Muscle of back (tissue), 3 donors: ENCODE measurements at regions not wholly inside any gene's neighbourhood (a gene's known extent, or its start where the extent isn't known, plus 50 kb on each side); places are given as distances from the start of the nearest gene placed in this dataset.
A peak's percentile ranks its signal among the peaks of the same experiment; 100 is the strongest.
"Not testable (repeated sequence)": the region's sequence is repeated elsewhere in the genome, so short reads cannot be mapped to it uniquely, and the experiment has no call there.

Experiments
- DNase-seq, 3 donors: peaks; one replicate each; pipeline versions ENCODE4 v3.0.0 to v3.0.0-alpha.2; 2013

DNA sequence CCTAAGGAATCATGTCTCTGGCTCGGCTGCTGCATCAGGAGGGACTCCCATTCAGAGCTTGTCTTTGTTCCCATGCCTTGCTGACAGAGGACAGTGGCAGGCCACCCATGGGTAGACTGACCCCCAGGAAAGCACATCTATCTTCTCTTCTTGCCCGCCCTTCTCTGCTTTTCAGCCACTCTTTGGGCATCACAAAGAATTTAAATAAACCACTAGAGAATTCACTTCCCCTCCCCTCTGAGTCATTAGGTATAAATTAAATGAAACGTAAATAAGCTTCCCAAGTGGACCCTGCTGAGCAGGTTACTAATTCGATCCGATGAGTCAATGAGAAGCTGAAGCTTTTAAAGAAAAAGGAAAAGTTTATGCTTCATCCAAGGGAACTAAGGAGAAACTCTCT lies 97.0 kb downstream of the DRD1 start:
- no peak for DNase-seq

DNA sequence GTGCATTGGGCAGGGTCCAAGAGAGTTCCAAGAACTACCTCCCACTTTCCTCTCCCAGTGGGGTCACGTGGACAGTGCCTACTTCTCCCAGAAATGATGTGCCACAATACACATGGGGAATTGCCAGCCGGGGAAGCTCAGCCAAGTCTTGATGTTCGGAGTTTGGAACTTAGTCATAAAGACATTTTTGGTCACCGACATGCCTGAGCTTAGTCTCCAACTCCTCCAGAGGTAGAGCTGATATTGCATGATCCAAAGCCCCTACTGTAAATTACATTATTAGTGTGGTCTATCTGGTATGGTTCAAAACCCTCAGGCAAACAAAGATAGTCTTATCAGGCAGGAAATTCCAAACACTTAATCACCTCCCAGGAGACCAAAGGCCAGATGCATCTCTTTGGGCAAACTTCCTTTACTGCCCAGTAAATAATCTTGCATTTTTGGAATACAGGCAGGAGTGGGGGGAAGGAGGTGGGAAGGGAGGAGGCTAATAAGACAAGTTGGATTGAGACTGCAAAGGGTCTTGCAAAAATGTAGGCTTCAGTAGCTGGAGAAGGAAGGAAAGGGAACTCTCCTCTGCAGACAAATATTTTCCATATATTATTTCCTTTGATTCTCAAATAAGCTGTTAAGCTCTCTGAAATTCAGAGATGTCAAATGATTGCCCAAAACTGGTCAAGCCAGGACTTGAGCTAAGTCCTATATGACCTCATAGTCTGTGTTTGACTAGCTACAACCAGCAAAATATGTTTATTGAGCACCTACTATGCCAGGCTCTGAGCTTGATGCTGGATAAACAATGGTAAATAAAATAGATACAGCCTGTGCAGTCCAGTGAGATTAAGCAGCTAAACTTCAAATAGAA lies 99.4 kb downstream of the DRD1 start:
- DNase-seq: no peak

DNA sequence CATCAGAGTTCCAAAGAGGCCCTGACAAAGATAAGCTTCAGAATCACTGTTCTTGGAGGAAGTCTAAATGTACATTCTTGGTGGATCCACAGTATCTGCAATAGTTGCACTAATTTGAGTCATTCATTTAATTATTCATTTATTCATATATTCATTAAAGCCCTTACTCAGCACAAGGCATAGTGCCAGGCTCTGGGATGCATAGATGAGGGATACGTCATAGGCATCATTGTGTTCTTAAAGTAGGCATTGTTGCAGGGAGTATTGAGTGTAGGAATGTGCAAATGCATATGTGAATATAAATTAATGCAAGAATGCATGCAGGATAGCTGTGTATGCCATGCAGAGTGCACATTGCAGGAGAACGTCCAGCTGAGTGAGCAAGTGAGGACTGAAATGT lies 100.7 kb downstream of the DRD1 start:
- DNase-seq: no peak

DNA sequence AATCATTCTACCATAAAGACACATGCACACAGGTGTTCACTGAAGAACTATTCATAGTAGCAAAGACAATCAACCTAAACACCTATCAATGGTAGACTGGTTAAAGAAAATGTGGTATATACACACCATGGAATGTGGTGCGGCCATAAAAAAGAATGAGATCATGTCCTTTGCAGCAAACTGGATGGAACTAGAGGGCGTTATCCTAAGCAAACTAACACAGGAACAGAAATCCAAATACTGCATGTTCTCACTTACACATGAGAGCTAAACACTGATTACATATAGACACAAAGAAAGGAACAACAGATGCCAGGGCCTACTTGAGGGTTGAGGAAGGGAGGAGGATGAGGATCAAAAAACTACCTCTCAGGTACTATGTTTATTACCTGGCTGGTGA lies 103.8 kb downstream of the DRD1 start:
- DNase-seq: no peak

DNA sequence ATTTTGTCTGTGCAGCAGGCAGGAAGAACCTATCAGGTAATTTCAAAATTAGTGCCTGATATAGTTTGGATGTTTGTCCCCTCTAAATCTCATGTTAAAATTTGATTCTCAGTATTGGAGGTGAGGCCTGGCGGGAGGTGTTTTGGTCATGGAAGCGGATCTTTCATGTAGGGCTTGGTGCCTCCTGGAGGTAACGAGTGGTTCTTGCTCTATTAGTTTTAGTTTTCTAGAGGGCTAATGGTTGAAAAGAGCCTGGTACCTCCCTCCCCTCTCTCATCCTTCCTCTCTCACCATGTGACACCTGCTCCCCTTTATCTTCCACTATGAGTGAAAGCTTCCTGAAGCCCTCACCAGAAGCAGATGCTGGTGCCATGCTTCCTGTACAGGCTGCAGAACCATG lies 106.3 kb downstream of the DRD1 start:
- DNase-seq: no peak

DNA sequence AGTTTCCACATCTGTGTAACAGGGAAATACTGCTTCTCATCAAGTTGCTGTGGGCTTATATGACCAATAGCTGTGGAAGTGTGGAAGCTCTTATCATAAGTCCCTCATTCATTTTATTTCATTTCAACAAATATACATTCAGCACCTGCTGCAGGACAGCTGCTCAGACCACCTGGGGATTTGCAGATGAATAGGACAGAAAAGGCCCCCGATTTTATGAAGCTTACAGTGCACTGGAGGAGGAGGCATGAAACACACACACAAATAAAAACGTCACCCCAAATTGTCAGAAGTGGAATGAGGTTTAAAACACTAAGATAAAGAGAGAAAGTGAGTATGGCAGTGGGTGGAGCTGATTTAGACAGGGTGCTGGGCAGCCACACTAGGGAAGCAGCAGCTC lies 107.2 kb downstream of the DRD1 start:
- DNase-seq: no peak

DNA sequence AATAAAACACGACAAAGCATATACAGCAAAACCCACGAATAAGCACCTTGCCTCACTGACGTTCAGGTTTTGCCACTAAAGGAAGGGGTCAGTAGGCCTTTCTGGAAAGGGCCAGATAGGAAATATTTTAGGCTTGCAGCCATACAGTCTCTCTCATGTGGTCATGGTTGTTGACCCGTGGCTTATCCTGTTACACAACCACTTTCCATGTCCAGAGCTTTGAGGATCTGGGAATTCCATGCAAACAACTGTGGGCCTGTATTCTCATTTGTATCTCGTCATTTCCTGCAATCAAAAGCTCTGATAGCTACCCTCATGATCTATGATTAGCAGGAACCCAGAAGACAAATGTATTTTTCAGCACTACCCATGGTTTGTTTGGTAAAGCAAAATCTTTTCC lies 108.3 kb downstream of the DRD1 start:
- no peak for DNase-seq

DNA sequence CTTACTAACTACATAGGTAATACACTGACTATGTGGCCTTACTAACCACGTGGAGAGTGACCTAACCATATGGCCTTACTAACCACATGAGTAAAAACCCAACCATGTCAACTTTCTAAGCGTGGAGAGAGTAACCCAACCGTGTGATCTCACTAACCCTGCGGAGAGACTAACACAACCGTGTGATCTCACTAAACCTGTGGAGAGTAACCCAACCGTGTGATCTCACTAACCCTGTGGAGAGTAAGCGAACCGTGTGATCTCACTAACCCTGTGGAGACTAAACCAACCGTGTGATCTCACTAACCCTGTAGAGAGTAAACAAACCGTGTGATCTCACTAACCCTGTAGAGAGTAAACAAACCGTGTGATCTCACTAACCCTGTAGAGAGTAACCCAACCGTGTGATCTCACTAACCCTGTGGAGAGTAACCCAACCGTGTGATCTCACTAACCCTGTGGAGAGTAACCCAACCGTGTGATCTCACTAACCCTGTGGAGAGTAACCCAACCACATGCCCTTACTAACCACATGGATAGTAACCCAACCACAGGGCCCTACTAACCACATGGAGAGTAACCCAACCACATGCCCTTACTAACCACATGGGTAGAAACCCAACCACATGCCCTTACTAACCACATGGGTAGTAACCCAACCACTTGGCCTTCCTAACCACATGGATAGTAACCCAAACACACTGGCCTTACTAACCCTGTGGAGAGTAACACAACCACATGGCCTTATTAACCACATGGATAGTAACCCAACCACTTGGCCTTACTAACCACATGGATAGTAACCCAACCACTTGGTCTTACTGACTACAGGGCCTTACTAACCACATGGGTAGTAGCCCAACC lies 112.6 kb downstream of the DRD1 start:
- not testable (repeated sequence) for DNase-seq

DNA sequence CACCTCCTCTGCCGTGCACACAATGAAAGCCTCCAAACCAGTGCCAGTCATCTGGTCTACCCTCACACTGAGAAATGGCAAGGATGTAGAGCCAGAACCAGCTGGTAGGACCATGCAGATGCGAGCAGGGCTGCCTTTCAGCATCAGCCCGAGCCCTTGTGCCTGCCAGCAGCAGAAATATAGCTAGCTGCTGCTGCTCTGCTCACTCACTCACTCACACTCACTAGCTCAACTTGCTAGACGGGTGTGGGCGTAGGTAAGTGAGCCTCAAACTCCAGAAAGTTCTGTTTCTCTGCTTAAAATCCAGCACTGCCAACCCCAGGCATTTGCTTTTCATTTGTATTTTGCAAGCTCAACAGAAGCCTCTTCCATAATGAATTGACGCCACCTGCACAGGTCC lies 114.0 kb downstream of the DRD1 start:
- no peak for DNase-seq

DNA sequence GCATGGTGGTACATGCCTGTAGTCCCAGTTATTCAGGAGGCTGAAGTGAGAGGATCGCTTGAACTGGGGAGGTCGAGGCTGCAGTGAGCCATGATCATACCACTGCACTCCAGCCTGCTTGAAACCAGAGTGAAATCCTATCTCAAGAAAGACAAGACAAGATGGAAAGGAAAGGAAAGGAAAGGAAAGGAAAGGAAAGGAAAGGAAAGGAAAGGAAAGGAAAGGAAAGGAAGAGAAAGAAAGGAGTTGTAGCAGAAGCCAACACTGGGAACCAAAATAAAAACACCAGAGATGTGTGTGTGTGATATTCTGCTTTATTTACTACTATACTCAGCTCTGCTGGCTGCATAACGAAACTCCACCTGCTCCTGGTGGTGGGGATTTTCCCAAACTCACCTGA lies 115.3 kb downstream of the DRD1 start:
- no peak for DNase-seq

DNA sequence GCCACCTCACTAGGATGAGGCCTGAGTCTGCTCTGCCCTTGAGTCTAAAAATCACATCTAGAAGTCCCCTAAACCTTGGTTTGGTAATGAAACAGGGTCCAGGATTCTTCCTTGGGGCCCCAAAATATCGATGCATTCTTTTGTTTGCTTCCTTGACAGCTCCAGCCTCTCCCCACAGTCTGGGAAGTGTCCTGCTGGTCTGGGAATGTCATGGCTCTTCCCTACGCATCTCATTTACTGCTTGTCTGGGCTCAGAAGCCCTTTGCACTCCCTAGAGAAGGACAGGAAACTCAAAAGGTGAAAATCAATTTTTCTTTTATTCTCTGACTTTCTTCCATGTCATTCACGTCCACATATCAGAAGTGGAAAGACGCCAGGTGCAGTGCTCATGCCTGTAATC lies 115.8 kb downstream of the DRD1 start:
- no peak for DNase-seq

DNA sequence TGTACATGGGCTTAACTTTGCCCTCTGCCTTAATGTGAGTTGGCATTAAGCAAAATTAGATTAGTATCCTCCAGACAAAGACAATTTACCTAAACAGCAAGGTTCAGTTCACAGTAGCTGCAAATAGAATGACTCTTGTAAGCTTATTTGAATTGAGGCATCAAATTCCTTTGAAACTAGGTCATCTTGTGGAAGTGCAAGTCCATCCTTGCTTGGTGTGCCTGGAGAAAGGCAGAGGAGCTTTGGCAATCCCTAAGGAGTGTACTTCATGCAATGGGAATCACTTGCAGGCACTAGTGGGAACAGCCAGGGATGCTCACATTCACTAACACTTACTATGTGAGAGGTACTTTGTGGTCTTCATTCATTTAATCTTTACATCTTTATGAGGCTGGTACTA lies 118.3 kb downstream of the DRD1 start:
- no peak for DNase-seq

DNA sequence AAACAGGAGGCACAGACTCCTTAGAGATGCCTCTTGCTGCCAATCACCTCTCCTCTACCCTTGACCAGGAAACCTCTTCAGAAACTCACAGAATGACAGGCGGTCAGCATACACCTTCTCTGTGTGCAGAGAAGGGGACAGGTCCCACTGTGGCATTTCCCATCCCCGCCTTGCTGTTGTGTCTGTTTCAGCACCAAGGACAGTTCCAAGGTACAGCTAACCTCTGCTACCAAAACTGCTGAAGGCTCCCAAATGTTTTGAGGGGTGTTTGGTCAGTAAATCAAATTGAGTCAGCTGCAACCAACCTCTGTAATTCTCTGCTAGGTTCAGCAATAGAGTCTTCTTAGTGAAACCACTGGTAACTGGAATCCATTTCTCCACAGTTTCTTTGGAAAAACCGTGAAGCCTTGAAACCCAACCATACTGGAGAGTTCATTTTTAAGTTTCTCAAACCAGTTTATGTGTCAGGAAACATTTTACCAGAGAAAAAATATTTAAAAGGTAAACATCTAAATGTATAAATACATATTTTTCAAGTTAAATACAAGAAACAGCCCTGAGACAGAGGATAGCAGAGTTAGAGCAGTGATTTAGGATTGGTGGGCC lies 122.0 kb downstream of the DRD1 start:
- peak; percentile 15 to 56 (median 40) for DNase-seq

DNA sequence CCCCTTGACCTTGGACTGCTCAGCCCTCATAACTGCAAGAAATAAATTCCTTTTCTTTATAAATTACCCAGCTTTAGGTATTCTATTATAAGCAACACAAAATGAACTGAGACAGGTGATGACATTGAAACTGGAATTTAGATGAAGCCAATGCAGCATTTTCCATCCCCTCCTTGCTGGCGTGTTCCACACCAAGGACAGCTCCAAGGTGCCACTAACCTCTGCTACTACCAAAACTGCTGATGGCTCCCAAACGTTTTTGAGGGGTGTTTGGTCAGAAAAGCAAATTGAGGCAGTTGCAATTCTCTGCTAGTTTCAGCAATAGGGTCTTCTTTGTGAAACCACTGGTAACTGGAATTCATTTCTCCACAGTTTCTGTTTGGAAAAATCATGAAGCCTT lies 124.8 kb downstream of the DRD1 start:
- DNase-seq: no peak

DNA sequence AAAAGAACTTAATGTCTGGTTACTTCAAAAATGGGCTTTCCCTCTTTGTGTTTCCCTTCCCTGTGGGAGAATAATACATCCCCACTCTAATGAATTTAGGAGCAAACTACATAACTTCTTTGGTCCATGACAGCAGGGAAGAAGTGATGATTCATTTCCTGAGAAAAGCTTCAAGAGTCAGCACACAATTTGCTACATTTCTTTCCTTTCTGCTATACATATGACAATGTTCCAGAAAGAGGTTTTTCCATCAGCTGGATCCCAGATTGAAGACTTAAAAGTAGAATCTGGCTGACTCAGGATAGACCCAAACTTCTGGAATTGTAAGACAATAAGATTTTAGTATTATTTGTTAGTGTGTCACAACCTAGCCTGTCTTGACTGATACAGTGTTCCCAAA lies 126.1 kb downstream of the DRD1 start:
- no peak for DNase-seq

DNA sequence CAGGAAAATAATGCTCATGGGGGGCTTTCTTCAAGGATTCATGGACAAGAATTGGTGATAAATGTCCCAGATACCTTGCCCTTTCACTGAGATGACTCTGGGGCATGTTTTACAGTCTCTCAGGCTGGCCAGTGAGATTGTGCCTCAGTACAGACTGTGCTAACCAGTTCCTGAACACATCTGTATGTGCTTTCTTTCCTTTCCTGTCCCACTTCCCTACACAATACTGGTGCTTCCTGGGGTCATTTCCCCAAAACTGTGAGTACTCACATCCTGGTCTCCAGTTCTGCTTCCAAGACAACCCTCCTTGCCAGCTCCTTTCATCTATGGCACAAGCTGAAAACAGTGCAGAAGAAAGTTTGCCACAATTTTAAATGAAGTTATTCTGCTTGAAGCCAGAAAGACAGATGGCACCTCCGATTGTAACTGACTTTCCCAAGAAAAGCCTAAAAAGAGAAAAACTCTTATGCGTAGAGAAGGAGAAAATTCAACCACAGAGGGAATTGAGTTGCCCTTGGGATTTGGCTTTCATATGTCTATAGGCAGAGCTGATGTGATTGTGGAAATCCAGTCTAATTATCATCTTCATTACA lies 134.7 kb downstream of the DRD1 start:
- no peak for DNase-seq

DNA sequence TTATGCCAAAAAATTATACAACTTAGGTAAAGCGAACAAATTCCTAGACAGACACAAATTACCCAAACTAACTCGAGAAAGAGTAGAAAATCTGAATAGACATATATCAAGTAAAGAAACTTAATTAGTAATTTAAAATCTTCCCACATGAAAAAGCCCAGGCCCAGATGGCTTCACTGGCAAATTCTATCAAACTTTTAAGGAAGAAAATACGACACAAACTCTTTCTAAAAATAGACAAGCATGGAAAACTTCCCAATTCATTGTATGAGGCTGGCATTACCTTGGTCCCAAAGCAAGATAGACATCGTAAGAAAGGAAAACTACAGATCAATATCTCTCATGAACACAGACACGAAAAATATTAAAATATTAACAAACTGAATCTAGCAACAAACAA lies 135.3 kb downstream of the DRD1 start:
- DNase-seq: no peak

DNA sequence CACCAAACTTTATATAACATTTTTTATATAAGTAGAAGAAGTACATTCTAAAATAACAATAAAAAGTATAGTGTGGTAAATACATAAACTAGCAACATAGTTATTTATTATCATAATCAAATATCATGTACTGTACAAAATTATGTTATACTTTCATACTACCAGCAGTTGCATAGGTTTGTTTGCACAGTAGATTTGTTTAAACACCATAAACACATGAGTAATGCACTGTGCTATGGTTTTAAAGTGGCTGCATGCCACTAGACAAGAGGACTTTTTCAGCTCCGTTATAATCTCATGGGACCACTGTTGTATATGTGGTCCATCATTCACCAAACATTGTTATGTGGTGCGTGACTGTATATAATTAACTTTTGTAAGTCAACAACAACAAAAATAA lies 137.6 kb downstream of the DRD1 start:
- DNase-seq: no peak

DNA sequence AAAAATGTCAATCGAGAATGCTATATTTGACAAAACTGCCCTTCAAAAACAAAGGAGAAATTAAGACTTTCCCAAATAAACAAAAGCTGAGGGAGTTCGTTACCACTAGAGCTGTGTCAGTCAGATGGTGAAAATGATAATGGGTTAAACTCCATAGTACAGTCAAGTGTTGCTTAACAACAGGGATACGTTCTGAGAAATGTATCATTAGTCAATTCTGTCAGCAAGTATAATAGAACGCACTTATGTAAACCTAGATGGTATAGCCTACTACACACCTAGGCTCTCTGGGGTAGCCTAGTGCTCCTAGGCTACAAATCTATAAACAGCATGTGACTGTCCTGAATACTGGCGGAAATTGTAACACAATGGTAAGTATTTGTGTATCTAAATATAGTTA lies 138.7 kb downstream of the DRD1 start:
- DNase-seq: no peak

DNA sequence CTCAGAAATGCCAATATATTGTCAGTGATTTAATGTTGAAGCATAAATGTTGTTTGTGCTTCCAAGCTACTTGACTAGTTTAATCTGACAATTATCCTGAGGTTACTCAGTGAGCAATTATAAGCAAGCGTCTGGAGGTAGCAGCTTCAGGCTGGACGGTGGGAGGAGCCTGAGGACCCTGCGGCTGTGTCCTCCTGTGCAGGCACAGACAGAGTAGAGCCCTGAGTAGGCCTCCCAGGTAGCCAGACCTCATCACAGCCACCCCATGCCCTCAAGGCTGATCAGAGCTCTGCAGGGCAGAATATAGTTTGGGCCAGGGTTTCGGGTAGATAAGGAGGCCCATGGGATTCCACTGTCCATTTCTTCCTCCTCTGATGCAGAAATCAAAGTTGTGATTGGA lies 153.6 kb downstream of the DRD1 start:
- DNase-seq: no peak

DNA sequence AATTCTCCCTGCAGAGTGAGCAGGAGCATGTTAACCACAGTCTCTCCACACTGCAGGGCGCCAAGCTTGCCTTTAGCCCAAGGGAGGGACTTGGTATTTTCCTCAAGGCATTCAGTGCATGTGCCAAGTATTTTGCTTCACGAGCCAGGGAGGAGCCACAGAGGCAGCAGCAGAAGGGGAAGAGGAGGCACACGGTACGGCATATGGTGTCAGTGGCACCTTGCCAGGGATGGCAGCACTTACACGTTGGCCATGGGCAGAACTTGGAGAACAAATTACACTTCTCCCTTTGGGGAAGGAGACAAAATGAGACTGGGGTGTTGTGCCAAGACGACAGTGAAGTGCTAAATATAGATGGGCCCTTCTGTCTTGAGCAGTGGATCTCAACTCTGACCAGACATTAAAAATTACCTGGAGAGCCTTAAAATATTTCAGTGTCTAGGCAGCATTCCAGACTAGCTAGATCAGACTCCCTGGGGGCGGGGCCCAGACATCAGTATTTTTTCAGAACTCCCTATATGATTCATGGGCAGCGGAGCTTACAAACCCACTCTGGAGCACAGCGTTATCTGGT lies 155.8 kb downstream of the DRD1 start:
- DNase-seq: peak; percentile 2 to 47 (median 11)

DNA sequence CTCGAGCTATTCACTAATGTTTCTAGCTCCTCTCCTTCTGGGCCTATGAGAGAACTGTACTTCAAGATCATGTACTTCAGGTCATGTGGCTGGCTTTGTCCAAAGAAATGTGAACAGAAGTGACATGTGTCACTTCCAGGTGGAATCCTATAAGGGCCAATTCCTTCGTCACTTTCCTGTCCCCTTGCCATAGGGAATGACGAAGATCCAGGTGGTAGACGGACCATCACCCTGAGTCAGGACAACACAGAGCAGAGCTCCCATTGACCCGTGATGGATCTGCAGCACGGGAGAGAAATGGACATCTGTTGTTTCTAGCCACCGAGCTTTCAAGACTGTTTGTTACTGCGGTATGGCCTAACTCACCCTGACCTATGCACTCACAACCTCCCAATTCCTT lies 157.0 kb downstream of the DRD1 start:
- no peak for DNase-seq
